Amniotic epithelial cell (primary cell): ENCODE measurements at regions not wholly inside any gene's neighbourhood (a gene's known extent, or its start where the extent isn't known, plus 50 kb on each side); places are given as distances from the start of the nearest gene placed in this dataset.
"Not testable (repeated sequence)": the region's sequence is repeated elsewhere in the genome, so short reads cannot be mapped to it uniquely, and the experiment has no call there.

Experiments
- DNase-seq: peaks from one replicate; pipeline ENCODE4 v3.0.0-alpha.2; 2010; ENCODE audit warnings: low read depth

GRCh38 chr19:29054886-29055675 is 157.9 kb downstream of the UQCRFS1 start:
- DNase-seq = no peak

GRCh38 chr19:29048873-29049272 is 164.1 kb downstream of the UQCRFS1 start:
- no peak for DNase-seq

- no peak for DNase-seq
These were observed 167.2 kb downstream of the UQCRFS1 start for GRCh38 chr19:29045679-29046254.

GRCh38 chr19:29044037-29044436 is 168.9 kb downstream of the UQCRFS1 start:
- no peak for DNase-seq

GRCh38 chr19:29042450-29042849 is 170.5 kb downstream of the UQCRFS1 start:
- no peak for DNase-seq

- DNase-seq = no peak
These were observed 172.0 kb downstream of the UQCRFS1 start for GRCh38 chr19:29040951-29041350.

GRCh38 chr19:29040292-29040691 is 172.7 kb downstream of the UQCRFS1 start:
- DNase-seq = no peak

GRCh38 chr19:29039036-29039435 is 173.9 kb downstream of the UQCRFS1 start:
- not testable (repeated sequence) for DNase-seq

GRCh38 chr19:29031216-29031615 is 181.7 kb downstream of the UQCRFS1 start:
- no peak for DNase-seq

GRCh38 chr19:29029268-29029958 is 183.5 kb downstream of the UQCRFS1 start:
- DNase-seq = no peak

- DNase-seq = no peak
These were observed 190.4 kb downstream of the UQCRFS1 start for GRCh38 chr19:29022599-29022998.

- no peak for DNase-seq
These were observed 190.8 kb downstream of the UQCRFS1 start for GRCh38 chr19:29022165-29022564.

GRCh38 chr19:29021232-29021916 is 191.6 kb downstream of the UQCRFS1 start:
- DNase-seq = no peak

- no peak for DNase-seq
These were observed 193.5 kb downstream of the UQCRFS1 start for GRCh38 chr19:29019403-29019802.

- no peak for DNase-seq
These were observed 194.4 kb downstream of the UQCRFS1 start for GRCh38 chr19:29018542-29018941.

GRCh38 chr19:29017788-29018187 is 195.2 kb downstream of the UQCRFS1 start:
- DNase-seq = no peak

GRCh38 chr19:29016926-29017760 is 195.8 kb downstream of the UQCRFS1 start:
- no peak for DNase-seq

GRCh38 chr19:29016353-29016752 is 196.6 kb downstream of the UQCRFS1 start:
- DNase-seq = no peak

GRCh38 chr19:29015569-29015968 is 197.4 kb downstream of the UQCRFS1 start:
- no peak for DNase-seq

- DNase-seq = no peak
These were observed 198.0 kb downstream of the UQCRFS1 start for GRCh38 chr19:29014857-29015436.

GRCh38 chr19:29013988-29014387 is 199.0 kb downstream of the UQCRFS1 start:
- DNase-seq = no peak
